GM06990 (cell line): ENCODE measurements at regions not wholly inside any gene's neighbourhood (a gene's known extent, or its start where the extent isn't known, plus 50 kb on each side); places are given as distances from the start of the nearest gene placed in this dataset.
"Not testable (repeated sequence)": the region's sequence is repeated elsewhere in the genome, so short reads cannot be mapped to it uniquely, and the experiment has no call there.

Experiments used
- DNase-seq: peaks from one replicate; pipeline ENCODE4 v3.0.0-alpha.2; 2011; ENCODE audit not compliant: insufficient read length; ENCODE audit errors: extremely low read depth
- H3K27me3 ChIP-seq: replicated peaks from 2 replicates; pipeline ENCODE4 v1.6.0; 2011; ENCODE audit warnings: low read length; ENCODE audit not compliant: control insufficient read depth, insufficient read depth
- H3K36me3 ChIP-seq: 2 replicates; pipeline ENCODE4 v1.5.1; 2011; ENCODE audit warnings: low read length; ENCODE audit not compliant: control insufficient read depth, insufficient read depth
- H3K4me3 ChIP-seq: replicated peaks from 2 replicates; pipeline ENCODE4 v1.5.1; 2011; ENCODE audit warnings: low read depth, mild to moderate bottlenecking, control low read depth, low read length
- TF ChIP-seq, protein P1 (sequence below): IDR thresholded peaks from 2 replicates; pipeline ENCODE4 v1.5.1; 2011; ENCODE audit warnings: low read length, control low read depth, mild to moderate bottlenecking, inconsistent platforms; ENCODE audit not compliant: insufficient read depth, poor library complexity, severe bottlenecking

DNA sequence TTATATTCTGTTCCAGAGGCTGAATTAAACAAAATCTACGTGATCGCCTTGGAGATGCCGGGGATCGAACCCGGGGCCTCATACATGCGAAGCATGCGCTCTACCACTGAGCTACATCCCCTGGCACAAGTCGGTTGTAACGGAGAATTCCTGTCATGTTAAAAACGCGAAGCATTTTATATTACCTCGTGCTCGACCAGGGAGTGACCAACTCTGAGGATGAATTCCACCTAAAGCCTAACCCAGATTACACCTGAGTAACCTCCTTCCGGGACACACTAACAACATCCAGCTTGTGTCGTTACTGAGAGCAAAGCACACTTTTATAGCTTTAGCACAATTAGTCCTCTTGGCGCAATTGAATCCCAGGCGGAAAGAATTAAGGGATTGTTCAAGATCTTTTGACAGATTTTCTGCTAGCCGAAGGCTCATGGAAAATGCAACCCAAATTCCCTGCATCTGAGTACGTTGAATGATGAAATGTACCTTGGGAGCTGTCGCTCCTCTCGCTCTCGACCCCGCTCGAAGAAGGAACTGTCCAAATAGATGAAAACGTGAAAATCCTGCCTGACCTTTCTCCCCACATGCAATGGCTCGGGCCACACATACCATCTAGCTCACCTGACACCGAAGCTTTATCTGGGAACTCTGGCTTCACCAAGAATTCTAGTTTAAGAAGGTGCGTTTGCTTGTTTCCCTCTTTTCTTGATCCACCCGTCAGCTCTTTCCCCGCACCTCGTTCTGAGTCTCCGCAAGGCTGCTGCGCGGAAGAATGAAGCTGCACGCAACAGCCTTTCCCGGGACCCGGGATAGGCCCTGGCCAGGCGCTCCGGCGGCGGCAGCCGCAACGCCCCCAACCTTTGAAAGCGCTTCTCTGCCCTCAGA is 148.3 kb downstream of the GPX5 start:
- Histone ChIP-seq H3K4me3 (peak overlapping the region; percentile 40), H3K27me3 (no peaks in the 10 kb centered on the region), H3K36me3 (no peaks in the 10 kb centered on the region)
- DNase-seq = peak; percentile 64
- TF ChIP-seq, protein P1, sequence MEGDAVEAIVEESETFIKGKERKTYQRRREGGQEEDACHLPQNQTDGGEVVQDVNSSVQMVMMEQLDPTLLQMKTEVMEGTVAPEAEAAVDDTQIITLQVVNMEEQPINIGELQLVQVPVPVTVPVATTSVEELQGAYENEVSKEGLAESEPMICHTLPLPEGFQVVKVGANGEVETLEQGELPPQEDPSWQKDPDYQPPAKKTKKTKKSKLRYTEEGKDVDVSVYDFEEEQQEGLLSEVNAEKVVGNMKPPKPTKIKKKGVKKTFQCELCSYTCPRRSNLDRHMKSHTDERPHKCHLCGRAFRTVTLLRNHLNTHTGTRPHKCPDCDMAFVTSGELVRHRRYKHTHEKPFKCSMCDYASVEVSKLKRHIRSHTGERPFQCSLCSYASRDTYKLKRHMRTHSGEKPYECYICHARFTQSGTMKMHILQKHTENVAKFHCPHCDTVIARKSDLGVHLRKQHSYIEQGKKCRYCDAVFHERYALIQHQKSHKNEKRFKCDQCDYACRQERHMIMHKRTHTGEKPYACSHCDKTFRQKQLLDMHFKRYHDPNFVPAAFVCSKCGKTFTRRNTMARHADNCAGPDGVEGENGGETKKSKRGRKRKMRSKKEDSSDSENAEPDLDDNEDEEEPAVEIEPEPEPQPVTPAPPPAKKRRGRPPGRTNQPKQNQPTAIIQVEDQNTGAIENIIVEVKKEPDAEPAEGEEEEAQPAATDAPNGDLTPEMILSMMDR = no peak

DNA sequence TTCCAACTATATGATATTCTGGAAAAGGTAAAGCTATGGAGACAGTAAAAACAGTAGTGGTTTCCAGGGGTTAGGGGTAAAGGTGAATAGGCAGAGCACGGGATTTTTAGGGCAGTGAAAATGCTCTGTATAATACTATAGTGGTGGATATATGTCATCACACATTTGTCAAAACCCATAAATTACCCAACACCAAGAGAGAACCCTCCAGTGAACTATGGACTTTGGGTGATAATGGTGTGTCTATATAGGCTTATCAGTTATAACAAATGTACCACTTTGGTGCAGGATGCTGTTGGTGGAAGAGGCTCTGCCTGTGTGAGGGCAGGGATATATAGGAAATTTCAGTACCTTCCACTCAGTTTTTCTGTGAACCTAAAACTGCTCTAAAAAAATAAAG is 149.9 kb downstream of the GPX5 start:
- Histone ChIP-seq H3K4me3 (no peak overlapping the region), H3K36me3 (no peaks in the 10 kb centered on the region), H3K27me3 (no peaks in the 10 kb centered on the region)
- TF ChIP-seq, protein P1 = no peak
- no peak for DNase-seq

DNA sequence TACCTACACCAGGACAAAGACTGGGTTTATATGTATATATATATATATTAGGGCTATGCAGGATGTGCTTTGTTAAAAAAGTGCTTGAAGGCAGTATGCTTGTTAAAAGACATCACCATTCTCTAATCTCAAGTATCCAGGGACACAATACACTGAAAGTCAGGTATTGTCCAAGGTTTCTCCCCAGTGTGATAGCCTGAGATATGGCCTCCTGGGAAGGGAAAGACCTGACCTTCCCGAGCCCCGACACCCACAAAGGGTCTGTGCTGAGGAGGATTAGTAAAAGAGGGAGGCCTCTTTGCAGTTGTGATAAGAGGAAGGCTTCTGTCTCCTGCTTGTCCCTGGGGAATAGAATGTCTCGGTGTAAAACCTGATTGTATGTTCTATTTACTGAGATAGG is 156.9 kb downstream of the GPX5 start:
- H3K27me3 ChIP-seq = no peaks in the 10 kb centered on the region; the same call in 1 of the 2 replicates
- H3K4me3 ChIP-seq = no peak overlapping the region
- no peak for DNase-seq
- TF ChIP-seq, protein P1 = no peak
- H3K36me3 ChIP-seq = no peaks in the 10 kb centered on the region

DNA sequence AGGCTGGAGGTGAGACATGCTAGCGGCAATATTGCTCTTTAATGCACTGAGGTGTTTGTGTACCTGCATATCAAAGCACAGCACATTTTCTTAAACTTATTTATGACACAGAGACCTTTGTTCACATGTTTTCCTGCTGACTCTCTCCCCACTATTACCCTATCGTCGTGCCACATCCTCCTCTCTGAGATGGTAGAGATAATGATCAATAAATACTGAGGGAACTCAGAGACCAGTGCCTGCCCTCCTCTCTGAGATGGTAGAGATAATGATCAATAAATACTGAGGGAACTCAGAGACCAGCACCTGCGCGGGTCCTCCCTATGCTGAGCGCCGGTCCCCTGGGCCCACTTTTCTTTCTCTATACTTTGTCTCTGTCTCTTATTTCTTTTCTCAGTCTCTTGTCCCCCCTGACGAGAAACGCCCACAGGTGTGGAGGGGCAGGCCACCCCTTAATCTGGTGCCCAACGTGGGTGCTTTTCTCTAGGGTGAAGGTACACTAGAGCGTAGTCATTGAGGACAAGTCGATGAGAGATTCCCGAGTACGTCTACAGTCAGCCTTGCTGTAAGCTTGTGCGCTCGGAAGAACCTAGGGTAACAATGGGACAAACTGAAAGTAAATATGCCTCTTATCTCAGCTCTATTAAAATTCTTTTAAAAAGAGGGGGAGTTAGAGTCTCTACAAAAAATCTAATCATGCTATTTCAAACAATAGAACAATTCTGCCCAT is 157.4 kb downstream of the GPX5 start:
- not testable (repeated sequence) for DNase-seq, H3K4me3 ChIP-seq, H3K36me3 ChIP-seq

DNA sequence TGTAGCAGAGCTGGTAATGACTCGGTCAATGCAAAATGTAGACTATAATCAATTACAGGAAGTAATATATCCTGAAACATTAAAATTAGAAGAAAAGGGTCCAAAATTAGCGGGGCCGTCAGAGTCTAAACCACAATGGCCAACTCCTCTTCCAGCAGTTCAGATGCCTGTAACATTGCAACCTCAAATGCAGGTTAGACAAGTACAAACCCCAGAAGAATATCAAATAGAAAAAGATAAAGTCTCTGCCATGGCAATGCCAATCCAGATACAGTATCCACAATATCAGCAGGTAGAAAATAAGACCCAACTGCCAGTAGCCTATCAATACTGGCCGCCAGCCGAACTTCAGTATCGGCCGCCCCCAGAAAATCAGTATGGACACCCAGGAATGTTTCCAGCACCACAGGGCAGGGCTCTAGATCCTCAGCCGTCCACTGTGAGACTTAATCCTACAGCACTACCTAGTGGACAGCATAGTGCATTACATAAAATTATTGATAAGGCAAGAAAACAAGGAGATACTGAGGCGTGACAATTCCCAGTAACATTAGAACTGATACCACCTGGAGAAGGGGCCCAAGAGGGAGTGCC is 158.4 kb downstream of the GPX5 start:
- DNase-seq = no peak
- TF ChIP-seq, protein P1 = peak; percentile 59
- Histone ChIP-seq H3K36me3 (no peaks in the 10 kb centered on the region), H3K27me3 (no peaks in the 10 kb centered on the region; the same call in 1 of the 2 replicates), H3K4me3 (no peak overlapping the region)

More for the DNA sequence above, 157.4 kb downstream of the GPX5 start:
- H3K27me3 ChIP-seq = not testable (repeated sequence)

DNA sequence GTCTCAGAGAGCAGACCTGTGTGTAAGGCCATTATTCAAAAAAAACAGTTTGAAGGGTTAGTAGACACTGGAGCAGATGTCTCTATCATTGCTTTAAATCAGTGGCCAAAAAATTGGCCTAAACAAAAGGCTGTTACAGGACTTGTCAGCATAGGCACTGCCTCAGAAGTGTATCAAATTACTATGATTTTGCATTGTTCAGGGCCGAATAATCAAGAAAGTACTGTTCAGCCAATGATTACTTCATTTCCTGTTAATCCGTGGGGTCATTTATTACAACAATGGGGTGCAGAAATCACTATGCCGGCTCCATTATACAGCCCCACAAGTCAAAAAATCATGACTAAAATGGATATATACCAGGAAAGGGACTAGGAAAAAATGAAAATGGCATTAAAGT is 160.3 kb downstream of the GPX5 start:
- H3K4me3 ChIP-seq, H3K27me3 ChIP-seq, DNase-seq, H3K36me3 ChIP-seq: not testable (repeated sequence)
